SK-N-SH (cell line): ENCODE measurements at regions not wholly inside any gene's neighbourhood (a gene's known extent, or its start where the extent isn't known, plus 50 kb on each side); places are given as distances from the start of the nearest gene placed in this dataset.

Experiments
- CTCF ChIA-PET: fragments of 300-600, 350-600 bp; formaldehyde crosslinking; extraction: SDS; loops from one replicate; lab custom pipeline; 2021; lab: Yijun Ruan, JAX
- POLR2A ChIA-PET: fragments of 350-600 bp; sonication (Branson Sonifier 250); formaldehyde crosslinking; extraction: SDS; loops from one replicate; lab custom pipeline; 2020; ENCODE audit warnings: antibody characterized with exemption, inconsistent platforms; lab: Yijun Ruan, JAX
- DNase-seq: peaks from one replicate; pipeline ENCODE4 v3.0.0; 2012
- H2AFZ ChIP-seq: fragments of 200-600 bp; sonication (generic); 2 replicates; pipeline ENCODE4 v1.8.1; 2016; ENCODE audit warnings: antibody characterized with exemption, mild to moderate bottlenecking, low read depth
- H3F3A ChIP-seq: fragments of 200-600 bp; sonication (generic); replicated peaks from 2 replicates; pipeline ENCODE3; 2016; ENCODE audit warnings: antibody characterized with exemption, mild to moderate bottlenecking; ENCODE audit not compliant: insufficient read depth
- H3K27ac ChIP-seq, 2 experiments: fragments of 200-500 bp in 1 of 2; fragments of 200-600 bp in 1 of 2; sonication (Bioruptor generic) in 1 of 2; sonication (generic), shearing (Covaris generic) in 1 of 2; 2 replicates each; pipeline versions ENCODE4 v1.5.1 to v1.6.1; 2014 to 2016; ENCODE audit warnings: low read depth in 2 of 2, inconsistent platforms in 1 of 2, low read length in 1 of 2, mild to moderate bottlenecking in 1 of 2, mixed read lengths in 1 of 2
- H3K27me3 ChIP-seq: fragments of 200-600 bp; sonication (generic), shearing (Covaris generic); 2 replicates; pipeline ENCODE4 v1.6.1; 2016; ENCODE audit warnings: mixed run types; ENCODE audit not compliant: insufficient read depth
- H3K36me3 ChIP-seq, 2 experiments: fragments of 200-500 bp in 1 of 2; fragments of 200-600 bp in 1 of 2; sonication (Bioruptor generic) in 1 of 2; sonication (generic) in 1 of 2; replicated peaks in 1 of 2; 2 replicates each; pipeline versions ENCODE3 to v1.5.1; 2014 to 2016; ENCODE audit warnings: low read length in 1 of 2, mild to moderate bottlenecking in 1 of 2; ENCODE audit not compliant: insufficient read depth in 2 of 2, control insufficient read depth in 1 of 2
- H3K4me1 ChIP-seq, 2 experiments: fragments of 200-500 bp in 1 of 2; fragments of 200-600 bp in 1 of 2; sonication (Bioruptor generic) in 1 of 2; sonication (generic), shearing (Covaris generic) in 1 of 2; 2 replicates each; pipeline versions ENCODE4 v1.5.1 to v1.6.1; 2014 to 2016; ENCODE audit warnings: low read depth in 1 of 2, low read length in 1 of 2, mixed run types in 1 of 2; ENCODE audit not compliant: insufficient read depth in 2 of 2, control insufficient read depth in 1 of 2
- H3K4me2 ChIP-seq: fragments of 200-600 bp; sonication (generic), shearing (Covaris generic); 2 replicates; pipeline ENCODE4 v1.6.1; 2017; ENCODE audit warnings: mixed run types
- H3K4me3 ChIP-seq, 2 experiments: fragments of 200-500 bp in 1 of 2; fragments of 200-600 bp in 1 of 2; sonication (Bioruptor generic) in 1 of 2; sonication (generic), shearing (Covaris generic) in 1 of 2; 2 replicates each; pipeline versions ENCODE4 v1.5.1 to v1.8.1; 2014 to 2016; ENCODE audit warnings: low read depth in 2 of 2, inconsistent platforms in 1 of 2, low read length in 1 of 2, mild to moderate bottlenecking in 1 of 2, mixed read lengths in 1 of 2, moderate library complexity in 1 of 2
- H3K79me2 ChIP-seq: fragments of 200-600 bp; sonication (generic); 2 replicates; pipeline ENCODE4 v1.8.1; 2017; ENCODE audit warnings: mild to moderate bottlenecking; ENCODE audit not compliant: insufficient read depth
- H3K9ac ChIP-seq: fragments of 200-600 bp; sonication (generic); 2 replicates; pipeline ENCODE4 v1.6.1; 2017; ENCODE audit warnings: mixed run types
- H3K9me2 ChIP-seq: fragments of 200-600 bp; sonication (generic); 2 replicates; pipeline ENCODE4 v1.6.1; 2017; ENCODE audit warnings: mixed run types
- H3K9me3 ChIP-seq: fragments of 200-600 bp; sonication (generic); 2 replicates; pipeline ENCODE4 v1.6.1; 2017; ENCODE audit warnings: mixed run types, mild to moderate bottlenecking, moderate library complexity
- H4K20me1 ChIP-seq: fragments of 200-600 bp; sonication (generic); 2 replicates; pipeline ENCODE4 v1.6.1; 2017; ENCODE audit warnings: mild to moderate bottlenecking, mixed run types; ENCODE audit not compliant: insufficient read depth
- CHD2 ChIP-seq: fragments of 150-350 bp; IDR thresholded peaks from 2 replicates; pipeline ENCODE4 v1.6.1; 2018; ENCODE audit warnings: low read length; ENCODE audit not compliant: partially characterized antibody
- CTCF ChIP-seq: fragments of 200-600 bp; sonication (generic); IDR thresholded peaks from 2 replicates; pipeline ENCODE4 v1.6.1; 2017; ENCODE audit warnings: antibody characterized with exemption, mild to moderate bottlenecking, moderate library complexity
- ELF1 ChIP-seq: IDR thresholded peaks from 2 replicates; pipeline ENCODE4 v1.4.0; 2012
- EP300 ChIP-seq, 2 experiments: IDR thresholded peaks; 2 replicates each; pipeline versions ENCODE4 v1.4.0 to v1.6.1; 2012; ENCODE audit warnings: borderline replicate concordance in 1 of 2, low read depth in 1 of 2, low read length in 1 of 2
- EZH2phosphoT487 ChIP-seq: fragments of 200-600 bp; sonication (generic); IDR thresholded peaks from 2 replicates; pipeline ENCODE4 v1.6.1; 2017; ENCODE audit warnings: low read depth, mixed run types, mild to moderate bottlenecking, antibody characterized with exemption, moderate library complexity, borderline replicate concordance
- FOSL2 ChIP-seq: IDR thresholded peaks from 2 replicates; pipeline ENCODE4 v1.4.0; 2012; ENCODE audit warnings: low read depth, mild to moderate bottlenecking, moderate library complexity, borderline replicate concordance
- FOXJ3 ChIP-seq: sonication (generic); formaldehyde crosslinking; IDR thresholded peaks from 2 replicates; pipeline ENCODE4 v1.5.1; 2020; ENCODE audit warnings: mild to moderate bottlenecking, missing genetic modification reagents
- IRF3 ChIP-seq: fragments of 150-350 bp; IDR thresholded peaks from 2 replicates; pipeline ENCODE4 v1.6.1; 2016; ENCODE audit warnings: mild to moderate bottlenecking, low read depth, low read length
- MAX ChIP-seq: IDR thresholded peaks from 2 replicates; pipeline ENCODE4 v1.4.0; 2012; ENCODE audit warnings: low read depth
- MEF2A ChIP-seq: IDR thresholded peaks from 2 replicates; pipeline ENCODE4 v1.4.0; 2012; ENCODE audit warnings: low read depth, borderline replicate concordance
- MXI1 ChIP-seq: IDR thresholded peaks from 2 replicates; pipeline ENCODE4 v1.6.1; 2012; ENCODE audit warnings: mild to moderate bottlenecking, low read depth, low read length, improper control_type of control experiment
- NFIC ChIP-seq: IDR thresholded peaks from 2 replicates; pipeline ENCODE4 v1.4.0; 2012; ENCODE audit warnings: borderline replicate concordance
- NRF1 ChIP-seq: IDR thresholded peaks from 2 replicates; pipeline ENCODE4 v1.6.1; 2012; ENCODE audit warnings: low read depth, mild to moderate bottlenecking, low read length
- POLR2AphosphoS5 ChIP-seq: IDR thresholded peaks from 2 replicates; pipeline ENCODE4 v1.6.1; 2012; ENCODE audit warnings: low read depth, low read length
- RAD21 ChIP-seq: IDR thresholded peaks from 2 replicates; pipeline ENCODE4 v1.6.1; 2012; ENCODE audit warnings: mild to moderate bottlenecking, low read length
- RCOR1 ChIP-seq: fragments of 150-350 bp; IDR thresholded peaks from 2 replicates; pipeline ENCODE4 v1.6.1; 2017; ENCODE audit warnings: antibody characterized with exemption, low read length
- RXRA ChIP-seq: IDR thresholded peaks from 2 replicates; pipeline ENCODE4 v1.4.0; 2012; ENCODE audit warnings: low read depth, mild to moderate bottlenecking, borderline replicate concordance
- SIN3A ChIP-seq: IDR thresholded peaks from 2 replicates; pipeline ENCODE4 v1.6.1; 2012; ENCODE audit warnings: low read depth, mild to moderate bottlenecking, low read length, moderate library complexity, borderline replicate concordance
- SMC3 ChIP-seq: IDR thresholded peaks from 2 replicates; pipeline ENCODE4 v1.6.1; 2012; ENCODE audit warnings: low read depth, low read length, improper control_type of control experiment
- TAF1 ChIP-seq: IDR thresholded peaks from 2 replicates; pipeline ENCODE4 v1.6.1; 2012; ENCODE audit warnings: low read depth, mild to moderate bottlenecking, low read length, moderate library complexity, borderline replicate concordance
- TEAD4 ChIP-seq: IDR thresholded peaks from 2 replicates; pipeline ENCODE4 v1.4.0; 2012; ENCODE audit warnings: mild to moderate bottlenecking, borderline replicate concordance; ENCODE audit not compliant: insufficient read depth
- USF1 ChIP-seq: IDR thresholded peaks from 2 replicates; pipeline ENCODE4 v1.4.0; 2012; ENCODE audit warnings: low read depth, borderline replicate concordance
- USF2 ChIP-seq: fragments of 150-350 bp; IDR thresholded peaks from 2 replicates; pipeline ENCODE4 v1.6.1; 2017; ENCODE audit warnings: antibody characterized with exemption, low read length, low read depth, borderline replicate concordance
- YY1 ChIP-seq: IDR thresholded peaks from 2 replicates; pipeline ENCODE4 v1.4.0; 2012; ENCODE audit warnings: low read depth, mild to moderate bottlenecking
- WGBS: methylation state at CpG from one replicate; pipeline ENCODE4 v1.1.6; 2017; ENCODE audit warnings: low lambda C conversion rate; 5-methylcytosine and 5-hydroxymethylcytosine counted together

- H3K36me3 ChIP-seq: no peaks in the 10 kb centered on the region
- H3K4me2 ChIP-seq: no peak overlapping the region
- H3F3A ChIP-seq: no peaks in the 10 kb centered on the region
- H4K20me1 ChIP-seq: no peaks in the 10 kb centered on the region
- no peak overlapping the region for H2AFZ ChIP-seq
- H3K4me1 ChIP-seq: no peaks in the 10 kb centered on the region
- TF ChIP-seq EZH2phosphoT487 (no peak), CHD2 (no peak), RCOR1 (no peak), POLR2AphosphoS5 (no peak), TEAD4 (no peak), FOSL2 (no peak), USF2 (no peak), YY1 (no peak), CTCF (no peak), TAF1 (no peak), FOXJ3 (no peak), NRF1 (no peak), MXI1 (no peak), RXRA (no peak), MEF2A (no peak), ELF1 (no peak), SMC3 (no peak), SIN3A (no peak), RAD21 (no peak), MAX (no peak)
- H3K9me3 ChIP-seq: 0 out of 2 replicates have a peak, but pooled peaks cover 6% of the 10 kb centered on the region
- no peak overlapping the region for H3K4me3 ChIP-seq
- no peaks in the 10 kb centered on the region for H3K79me2 ChIP-seq
- no peaks in the 10 kb centered on the region for H3K9me2 ChIP-seq
- no peak overlapping the region for H3K9ac ChIP-seq
- H3K27ac ChIP-seq: no peak overlapping the region
- CTCF ChIA-PET: no interaction called here
- no peak for DNase-seq
- POLR2A ChIA-PET: no interaction called here
- no peaks in the 10 kb centered on the region for H3K27me3 ChIP-seq
- WGBS: 0% methylated on average over 1 of the region's 1 CpG
Measured at GRCh38 chrX:143296521-143296920, 220.8 kb downstream of the SPANXN3 start.

- TF ChIP-seq IRF3 (no peak), FOXJ3 (no peak), USF1 (no peak), NFIC (no peak), SIN3A (no peak), EP300 (IDR thresholded peaks at IDR 0.05; ENCODE audit: borderline replicate concordance in 1 of 2, low read depth in 1 of 2, low read length in 1 of 2) (no peak), RAD21 (no peak), POLR2AphosphoS5 (no peak), RCOR1 (no peak)
- Histone ChIP-seq H3K9ac (no peak overlapping the region), H3K4me2 (no peak overlapping the region), H2AFZ (no peak overlapping the region), H3K27me3 (no peaks in the 10 kb centered on the region), H3F3A (no peaks in the 10 kb centered on the region), H3K36me3 (no peaks in the 10 kb centered on the region), H4K20me1 (no peaks in the 10 kb centered on the region), H3K79me2 (no peaks in the 10 kb centered on the region), H3K27ac (no peak overlapping the region), H3K9me3 (no peaks in the 10 kb centered on the region), H3K4me3 (no peak overlapping the region), H3K4me1 (no peaks in the 10 kb centered on the region), H3K9me2 (no peaks in the 10 kb centered on the region)
- no peak for DNase-seq
- POLR2A ChIA-PET: no interaction called here
- CTCF ChIA-PET: no interaction called here
- WGBS: 0% methylated on average over 2 of the region's 2 CpGs
Measured at GRCh38 chrX:143287236-143287635, 230.0 kb downstream of the SPANXN3 start.
